HCT116 (cell line): ENCODE measurements at regions not wholly inside any gene's neighbourhood (a gene's known extent, or its start where the extent isn't known, plus 50 kb on each side); places are given as distances from the start of the nearest gene placed in this dataset.

Experiments used
- ATAC-seq: fragments of 200-7000 bp; cut with Tn5 transposase; 2 replicates; pipeline ENCODE4 v1.9.1; 2020; ENCODE audit warnings: mild to moderate bottlenecking, moderate library complexity
- BruUV-seq: library from RNA; stranded (reverse); fragments of 400-500 nt; replicated peaks from 2 replicates; lab custom pipeline; 2021; lab: Mats Ljungman, UMichigan
- CTCF ChIA-PET: fragments of 300-600 bp; sonication (Branson Sonifier 250); formaldehyde crosslinking; loops from one replicate; lab custom pipeline; 2021; ENCODE audit warnings: antibody characterized with exemption; lab: Charles Lee
- POLR2A ChIA-PET: fragments of 300-600, 350-600 bp; sonication (Branson Sonifier 250); formaldehyde crosslinking; loops from one replicate; lab custom pipeline; 2021; ENCODE audit warnings: antibody characterized with exemption; lab: Charles Lee
- RAD21 ChIA-PET, 2 experiments: fragments of 300-600 bp; sonication (Branson Sonifier 250); formaldehyde crosslinking; loops; one replicate each; lab custom pipeline; 2023; ENCODE audit warnings: low total read pairs in 2 of 2; ENCODE audit not compliant: uncharacterized antibody in 2 of 2, unreplicated experiment in 2 of 2, low non-redundant PET in 1 of 2; lab: Charles Lee
- DNase-seq: peaks from one replicate; pipeline ENCODE4 v3.0.0-alpha.2; 2010; ENCODE audit warnings: low read depth, low spot score
- H2AFZ ChIP-seq: fragments of 200-600 bp; shearing (Covaris generic), sonication (generic); 2 replicates; pipeline ENCODE4 v1.6.1; 2017; ENCODE audit warnings: low read depth, mixed run types, mixed read lengths, antibody characterized with exemption, low read length; ENCODE audit not compliant: poor library complexity, severe bottlenecking
- H3K27ac ChIP-seq: 2 replicates; pipeline ENCODE4 v1.5.1; 2012; ENCODE audit warnings: low read depth, low read length
- H3K27me3 ChIP-seq: fragments of 200-600 bp; sonication (generic); 2 replicates; pipeline ENCODE4 v1.6.1; 2016; ENCODE audit warnings: mixed run types, low read length, mixed read lengths; ENCODE audit not compliant: insufficient read depth
- H3K36me3 ChIP-seq, 2 experiments: fragments of 200-500 bp in 1 of 2; fragments of 200-600 bp in 1 of 2; sonication (Bioruptor generic) in 1 of 2; sonication (generic) in 1 of 2; 2 replicates each; pipeline versions ENCODE4 v1.5.1 to v1.6.1; 2014 to 2016; ENCODE audit warnings: low read length in 2 of 2, inconsistent platforms in 1 of 2, mixed read lengths in 1 of 2, mixed run types in 1 of 2; ENCODE audit not compliant: insufficient read depth in 2 of 2, control insufficient read depth in 1 of 2
- H3K4me1 ChIP-seq, 2 experiments: fragments of 200-600 bp in 1 of 2; sonication (generic) in 1 of 2; 2 replicates each; pipeline versions ENCODE4 v1.5.1 to v1.6.1; 2012 to 2017; ENCODE audit warnings: low read length in 2 of 2, inconsistent platforms in 1 of 2, mild to moderate bottlenecking in 1 of 2, mixed read lengths in 1 of 2, mixed run types in 1 of 2, moderate library complexity in 1 of 2; ENCODE audit not compliant: insufficient read depth in 2 of 2, control insufficient read depth in 1 of 2
- H3K4me2 ChIP-seq: fragments of 200-600 bp; sonication (generic); 2 replicates; pipeline ENCODE4 v1.6.1; 2017; ENCODE audit warnings: mixed run types, low read length, mixed read lengths
- H3K4me3 ChIP-seq, 2 experiments: fragments of 200-600 bp in 1 of 2; sonication (generic) in 1 of 2; replicated peaks in 1 of 2; 2 replicates each; pipeline ENCODE4 v1.5.1; 2011 to 2016; ENCODE audit warnings: low read length in 2 of 2, control low read depth in 1 of 2, low read depth in 1 of 2, mild to moderate bottlenecking in 1 of 2, mixed read lengths in 1 of 2, mixed run types in 1 of 2
- H3K79me2 ChIP-seq: fragments of 200-600 bp; sonication (generic); 2 replicates; pipeline ENCODE4 v1.6.1; 2017; ENCODE audit warnings: mild to moderate bottlenecking, mixed run types, low read length, moderate library complexity, mixed read lengths; ENCODE audit not compliant: insufficient read depth
- H3K9ac ChIP-seq: fragments of 200-600 bp; sonication (generic); 2 replicates; pipeline ENCODE4 v1.6.1; 2016; ENCODE audit warnings: low read length, mixed read lengths
- H3K9me2 ChIP-seq: fragments of 200-600 bp; sonication (generic), shearing (Covaris generic); 2 replicates; pipeline ENCODE4 v1.6.1; 2017; ENCODE audit warnings: mixed run types, mild to moderate bottlenecking, moderate library complexity; ENCODE audit not compliant: insufficient read depth
- H3K9me3 ChIP-seq, 2 experiments: fragments of 200-500 bp in 1 of 2; fragments of 200-600 bp in 1 of 2; sonication (Bioruptor generic) in 1 of 2; sonication (generic) in 1 of 2; 2 replicates each; pipeline ENCODE4 v1.6.1; 2014 to 2017; ENCODE audit warnings: low read length in 2 of 2, mixed read lengths in 2 of 2, inconsistent platforms in 1 of 2, low read depth in 1 of 2, mild to moderate bottlenecking in 1 of 2, mixed run types in 1 of 2, moderate library complexity in 1 of 2; ENCODE audit not compliant: control insufficient read depth in 1 of 2, insufficient read depth in 1 of 2
- H4K20me1 ChIP-seq: fragments of 200-600 bp; sonication (generic), shearing (Covaris generic); 2 replicates; pipeline ENCODE4 v1.6.1; 2017; ENCODE audit warnings: mixed run types, mild to moderate bottlenecking, moderate library complexity; ENCODE audit not compliant: insufficient read depth
- CEBPB ChIP-seq: IDR thresholded peaks from 2 replicates; pipeline ENCODE4 v1.6.1; 2012; ENCODE audit warnings: low read depth
- EGR1 ChIP-seq: IDR thresholded peaks from 2 replicates; pipeline ENCODE4 v1.6.1; 2012; ENCODE audit warnings: low read depth
- POLR2A ChIP-seq: IDR thresholded peaks from 2 replicates; pipeline ENCODE4 v1.7.0; 2011; ENCODE audit warnings: borderline replicate concordance; ENCODE audit not compliant: insufficient read depth, insufficient read length; ENCODE audit errors: extremely low read depth
- ZFX ChIP-seq: fragments of 450-650 bp; IDR thresholded peaks from 2 replicates; pipeline ENCODE4 v1.6.1; 2017
- ZNF274 ChIP-seq: fragments of 200-500 bp; sonication (Bioruptor generic); IDR thresholded peaks from 2 replicates; pipeline ENCODE4 v1.6.1; 2014; ENCODE audit warnings: mild to moderate bottlenecking, low read depth, low read length, inconsistent platforms
- intact Hi-C: fragments of 100-400 bp; cut with micrococcal nuclease; formaldehyde crosslinking; loops from 2 replicates; pipeline ENCODE4 v1.10.0; 2022

DNA sequence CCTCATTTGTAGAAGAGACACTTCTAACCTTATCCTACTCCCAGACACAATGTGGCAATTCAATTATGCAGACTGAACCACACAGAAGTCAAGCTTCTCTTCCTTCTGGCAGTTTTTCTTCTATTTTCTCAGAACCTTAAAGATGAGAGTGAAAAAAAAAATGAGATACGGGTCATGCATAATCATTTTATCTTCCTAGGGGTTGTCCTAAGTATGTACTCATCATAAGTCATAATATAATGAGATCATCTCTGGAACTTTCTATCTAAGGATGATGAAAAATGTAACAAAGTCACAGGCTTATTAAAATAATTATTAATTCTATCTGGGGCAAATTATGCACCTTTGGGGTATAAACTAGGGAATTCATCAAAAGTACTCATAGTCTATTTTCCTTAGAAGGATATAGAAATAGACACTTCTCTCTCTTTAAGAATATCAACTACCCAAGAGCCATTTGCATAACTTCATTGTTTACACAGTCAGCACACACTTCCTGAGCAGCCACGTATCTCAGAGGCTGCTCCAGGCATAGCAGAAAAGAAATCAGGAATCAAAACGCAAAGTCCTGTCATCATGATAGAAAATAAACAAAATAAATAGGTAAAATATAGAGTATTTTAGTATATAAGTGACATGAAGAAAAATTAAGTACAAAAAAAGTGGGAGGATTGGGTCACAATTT is 345.9 kb upstream of the SPHKAP start:
- H3K9me2 ChIP-seq, result no peaks in the 10 kb centered on the region
- intact Hi-C loops, result no loop called here
- DNase-seq (no peak), ATAC-seq (no peak)
- no peak overlapping the region for H3K27ac ChIP-seq
- ChIA-PET RAD21 (no interaction called here), CTCF (no interaction called here), POLR2A (no interaction called here)
- H3K36me3 ChIP-seq, result no peaks in the 10 kb centered on the region
- H3K4me3 ChIP-seq, result no peak overlapping the region
- no peaks in the 10 kb centered on the region for H3K4me1 ChIP-seq
- BruUV-seq, result no TSS peak
- H2AFZ ChIP-seq, result no peak overlapping the region
- H3K9ac ChIP-seq, result no peak overlapping the region
- no peak overlapping the region for H3K4me2 ChIP-seq
- no peaks in the 10 kb centered on the region for H3K9me3 ChIP-seq
- H3K79me2 ChIP-seq, result no peaks in the 10 kb centered on the region
- no peak for TF ChIP-seq POLR2A
- TF ChIP-seq ZNF274, result no peak
- no peak for TF ChIP-seq ZFX
- TF ChIP-seq CEBPB, result no peak
- no peaks in the 10 kb centered on the region for H3K27me3 ChIP-seq
- H4K20me1 ChIP-seq, result no peaks in the 10 kb centered on the region

- no peaks in the 10 kb centered on the region for H3K4me1 ChIP-seq
- H3K27ac ChIP-seq, result no peak overlapping the region
- DNase-seq, result no peak
- intact Hi-C loops, result no loop called here
- CTCF ChIA-PET, result no interaction called here
- H3K79me2 ChIP-seq, result no peaks in the 10 kb centered on the region
- no peaks in the 10 kb centered on the region for H3K9me2 ChIP-seq
- no peak overlapping the region for H3K9ac ChIP-seq
- TF ChIP-seq EGR1, result no peak
- TF ChIP-seq, all 23 proteins: peak for 0
- POLR2A ChIA-PET, result no interaction called here
- ATAC-seq, result no peak
- no peaks in the 10 kb centered on the region for H4K20me1 ChIP-seq
- H3K4me3 ChIP-seq, result no peak overlapping the region
- RAD21 ChIA-PET, result no interaction called here
- H3K4me2 ChIP-seq, result no peak overlapping the region
- H3K9me3 ChIP-seq, result no peaks in the 10 kb centered on the region
- BruUV-seq, result no TSS peak
- no peak overlapping the region for H2AFZ ChIP-seq
- no peaks in the 10 kb centered on the region for H3K36me3 ChIP-seq
- no peaks in the 10 kb centered on the region for H3K27me3 ChIP-seq
Measured at GRCh38 chr2:228526687-228527086, 345.2 kb upstream of the SPHKAP start.
